ENCODE measurements at regions not wholly inside any gene's neighbourhood (a gene's known extent, or its start where the extent isn't known, plus 50 kb on each side); places are given as distances from the start of the nearest gene placed in this dataset.

- Histone ChIP-seq H3K9me3 (ENCODE audit: low read length) (no peaks in the 10 kb centered on the region), H2AFZ (ENCODE audit: low read length) (no peak overlapping the region), H3K79me2 (ENCODE audit: low read length) (no peaks in the 10 kb centered on the region), H3K27me3 (ENCODE audit: low read length) (no peaks in the 10 kb centered on the region), H3K9ac (ENCODE audit: low read length) (no peak overlapping the region), H3K4me2 (ENCODE audit: low read length) (no peak overlapping the region), H3K9me2 (replicated peaks; ENCODE audit: low read length) (no peaks in the 10 kb centered on the region), H3K36me3 (ENCODE audit: low read depth, low read length) (no peaks in the 10 kb centered on the region), H3K27ac (ENCODE audit: low read length) (no peak overlapping the region), H3F3A (ENCODE audit: low read length, unreplicated experiment) (no peaks in the 10 kb centered on the region), H3K4me1 (ENCODE audit: insufficient read depth, low read length) (no peaks in the 10 kb centered on the region), H3K4me3 (ENCODE audit: low read length) (no peak overlapping the region), H4K20me1 (ENCODE audit: low read length) (no peaks in the 10 kb centered on the region)
- no peak for TF ChIP-seq EZH2phosphoT487 (IDR thresholded peaks at IDR 0.05; ENCODE audit: borderline replicate concordance, low read length)
- no peak for TF ChIP-seq EZH2 (IDR thresholded peaks at IDR 0.05; ENCODE audit: low read length, unreplicated experiment)
- TF ChIP-seq CTCF (conservative IDR thresholded peaks at IDR 0.05; ENCODE audit: low read depth, low read length): no peak
- ChIA-PET CTCF (no interaction called here), POLR2A (ENCODE audit: unreplicated experiment) (no interaction called here)
- ATAC-seq (no peak), DNase-seq (no peak)
- no TSS peak for BruUV-seq (replicated peaks)
- intact Hi-C loops (cut with micrococcal nuclease): no loop called here
These were observed 1132.4 kb downstream of the BRD1 start for GRCh38 chr22:48695251-48695650.

GRCh38 chr22:48694296-48694883, 1133.3 kb downstream of the BRD1 start:
- TF ChIP-seq EZH2 (IDR thresholded peaks at IDR 0.05; ENCODE audit: low read length, unreplicated experiment): no peak
- TF ChIP-seq CTCF (conservative IDR thresholded peaks at IDR 0.05; ENCODE audit: low read depth, low read length): no peak
- H2AFZ ChIP-seq (ENCODE audit: low read length): no peak overlapping the region
- no peaks in the 10 kb centered on the region for H3K9me3 ChIP-seq (ENCODE audit: low read length)
- no peak for DNase-seq
- ATAC-seq: no peak
- intact Hi-C loops (cut with micrococcal nuclease): no loop called here
- no peaks in the 10 kb centered on the region for H3K79me2 ChIP-seq (ENCODE audit: low read length)
- no TSS peak for BruUV-seq (replicated peaks)
- H3K27me3 ChIP-seq (ENCODE audit: low read length): no peaks in the 10 kb centered on the region
- H3K27ac ChIP-seq (ENCODE audit: low read length): no peak overlapping the region
- no peaks in the 10 kb centered on the region for H4K20me1 ChIP-seq (ENCODE audit: low read length)
- CTCF ChIA-PET: no interaction called here
- H3K9ac ChIP-seq (ENCODE audit: low read length): no peak overlapping the region
- H3K9me2 ChIP-seq (replicated peaks; ENCODE audit: low read length): no peaks in the 10 kb centered on the region
- no peak overlapping the region for H3K4me3 ChIP-seq (ENCODE audit: low read length)
- no peaks in the 10 kb centered on the region for H3K36me3 ChIP-seq (ENCODE audit: low read depth, low read length)
- POLR2A ChIA-PET (ENCODE audit: unreplicated experiment): no interaction called here
- H3K4me1 ChIP-seq (ENCODE audit: insufficient read depth, low read length): no peaks in the 10 kb centered on the region
- no peak overlapping the region for H3K4me2 ChIP-seq (ENCODE audit: low read length)
- no peaks in the 10 kb centered on the region for H3F3A ChIP-seq (ENCODE audit: low read length, unreplicated experiment)

- Histone ChIP-seq H3K9me3 (ENCODE audit: low read length) (no peaks in the 10 kb centered on the region), H3K9ac (ENCODE audit: low read length) (no peak overlapping the region), H2AFZ (ENCODE audit: low read length) (no peak overlapping the region), H3K4me3 (ENCODE audit: low read length) (no peak overlapping the region), H3K27me3 (ENCODE audit: low read length) (no peaks in the 10 kb centered on the region), H3K4me2 (ENCODE audit: low read length) (no peak overlapping the region), H3K27ac (ENCODE audit: low read length) (no peak overlapping the region), H4K20me1 (ENCODE audit: low read length) (no peaks in the 10 kb centered on the region), H3K9me2 (replicated peaks; ENCODE audit: low read length) (no peaks in the 10 kb centered on the region), H3K4me1 (ENCODE audit: insufficient read depth, low read length) (no peaks in the 10 kb centered on the region), H3F3A (ENCODE audit: low read length, unreplicated experiment) (no peaks in the 10 kb centered on the region), H3K79me2 (ENCODE audit: low read length) (no peaks in the 10 kb centered on the region), H3K36me3 (ENCODE audit: low read depth, low read length) (no peaks in the 10 kb centered on the region)
- POLR2A ChIA-PET (ENCODE audit: unreplicated experiment): no interaction called here
- DNase-seq: no peak
- BruUV-seq (replicated peaks): no TSS peak
- TF ChIP-seq EZH2 (IDR thresholded peaks at IDR 0.05; ENCODE audit: low read length, unreplicated experiment) (no peak), CTCF (conservative IDR thresholded peaks at IDR 0.05; ENCODE audit: low read depth, low read length) (no peak), EZH2phosphoT487 (IDR thresholded peaks at IDR 0.05; ENCODE audit: borderline replicate concordance, low read length) (no peak)
- no peak for ATAC-seq
- CTCF ChIA-PET: no interaction called here
- intact Hi-C loops (cut with micrococcal nuclease): no loop called here
These were observed 1134.1 kb downstream of the BRD1 start for GRCh38 chr22:48693377-48694135.

Data from PC-3 (cell line).